ENCODE measurements at regions not wholly inside any gene's neighbourhood (a gene's known extent, or its start where the extent isn't known, plus 50 kb on each side); places are given as distances from the start of the nearest gene placed in this dataset. TPM values are rescaled to one million over a fixed set of nuclear protein-coding genes. Genes with fewer than 3 reads are reported as not detected.

DNA sequence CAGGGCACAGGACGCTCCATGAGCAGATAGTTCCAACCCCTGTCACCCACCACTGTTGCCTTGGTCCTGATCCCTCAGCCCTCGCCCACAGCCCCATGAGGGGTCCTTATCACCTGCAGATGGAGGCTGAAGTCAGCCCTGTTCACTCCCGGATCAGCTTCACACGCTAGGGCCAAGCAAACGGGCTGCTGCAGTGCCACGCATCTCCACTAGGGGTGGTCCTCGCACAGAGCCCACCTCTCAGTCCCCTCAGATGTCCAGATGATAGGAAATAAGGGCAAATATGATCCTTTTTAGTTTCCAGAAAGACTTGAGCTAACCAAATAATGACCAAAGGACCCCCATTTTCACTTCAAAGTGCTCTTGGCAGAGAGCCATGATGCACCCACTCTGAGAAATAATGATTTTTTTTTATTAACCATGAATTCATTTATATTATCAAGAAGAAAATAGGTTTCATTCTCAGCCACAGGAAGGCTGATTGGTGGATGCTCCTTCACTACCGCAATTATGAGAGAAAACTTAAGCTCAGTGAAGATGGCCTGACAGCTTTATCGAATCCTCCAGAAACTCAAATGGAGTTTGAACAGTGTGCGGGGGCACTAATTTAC, 71.9 kb upstream of the KLHL29 start:
- no peak for DNase-seq

DNA sequence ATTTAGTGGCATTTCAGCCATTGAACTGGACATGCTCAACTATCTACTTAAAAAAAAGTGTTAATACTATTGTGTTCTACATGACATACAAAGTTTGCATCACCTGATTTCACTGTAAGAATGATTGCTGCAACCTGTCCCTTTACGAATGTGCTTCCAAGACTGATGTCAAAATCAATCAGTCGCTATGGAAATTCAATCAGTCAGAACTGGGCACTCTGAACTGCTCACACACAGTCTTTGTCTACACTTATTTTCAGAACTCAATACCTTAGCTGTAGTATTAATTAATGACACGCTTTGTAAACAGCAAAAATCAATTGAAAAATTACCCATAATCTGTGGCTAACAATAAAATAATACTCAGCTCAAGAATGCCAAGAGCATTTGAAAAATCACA, 70.3 kb upstream of the KLHL29 start:
- DNase-seq, result no peak

DNA sequence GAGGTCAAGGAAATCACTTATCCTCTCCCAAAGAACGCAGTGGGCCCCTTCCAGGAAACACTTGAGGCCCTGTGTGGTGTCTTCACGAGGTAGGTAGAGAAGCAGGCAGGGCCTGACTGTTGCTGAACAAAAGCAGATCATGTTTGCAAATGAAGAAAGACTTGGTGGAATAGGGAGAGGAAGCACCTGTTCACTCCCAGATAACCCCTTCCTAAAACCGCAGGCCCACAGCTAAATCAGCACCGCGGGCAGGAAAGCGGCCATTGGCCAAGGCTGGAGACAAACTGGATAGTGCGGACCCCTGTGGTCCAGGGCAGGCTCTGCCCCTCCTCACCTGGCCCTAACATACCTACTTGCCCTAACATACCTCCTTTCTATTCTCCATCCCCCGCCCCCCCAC, 64.9 kb upstream of the KLHL29 start:
- DNase-seq, result no peak

DNA sequence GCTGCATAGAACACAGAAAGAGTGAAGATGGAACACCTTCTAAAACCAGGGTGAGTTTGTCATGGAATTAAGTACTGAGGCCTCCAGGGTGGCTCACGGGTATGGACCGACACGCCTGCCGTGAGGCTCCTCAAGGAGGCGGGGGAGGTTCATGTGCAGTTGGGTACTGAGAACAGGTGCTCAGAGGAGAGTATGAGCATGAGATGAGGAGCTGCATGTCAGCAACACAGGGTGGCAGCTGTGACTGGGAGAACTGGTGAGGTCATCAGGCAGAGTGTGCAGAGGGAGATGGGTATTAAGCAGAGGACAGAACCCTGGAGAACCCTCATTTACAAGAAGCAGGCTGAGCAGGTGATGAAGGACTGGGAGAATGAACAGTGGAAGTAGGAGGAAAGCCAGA, 63.2 kb upstream of the KLHL29 start:
- DNase-seq, result no peak

DNA sequence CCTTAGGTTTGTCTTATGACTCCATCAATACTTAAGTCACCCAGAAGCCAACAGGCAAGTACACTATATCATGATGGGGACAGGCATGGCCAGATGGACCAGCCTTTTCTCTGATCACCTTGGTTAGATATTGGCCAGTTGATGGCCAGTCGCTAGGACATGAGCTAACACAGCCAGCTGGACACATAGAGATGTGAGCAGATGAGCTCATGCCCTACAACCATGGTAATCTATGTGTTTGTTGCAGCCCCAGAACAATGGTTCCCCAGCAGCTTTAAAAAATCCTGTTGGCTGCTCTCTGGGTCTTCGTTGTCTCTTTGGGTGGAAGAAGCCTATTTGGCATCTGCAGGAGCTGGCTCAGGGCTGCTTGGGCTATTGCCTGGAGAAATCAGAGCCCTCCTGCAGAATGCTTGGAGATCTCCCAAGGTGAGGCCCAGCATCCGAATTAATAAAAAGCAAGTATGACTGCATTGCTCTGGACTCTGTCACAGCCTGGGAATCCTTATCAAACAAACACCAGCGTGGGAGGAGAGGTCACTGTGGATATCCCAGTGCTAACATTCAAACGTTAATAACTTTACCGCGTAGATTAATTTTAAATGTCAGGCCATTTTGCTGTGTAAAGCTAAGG, 62.3 kb upstream of the KLHL29 start:
- DNase-seq, result no peak

DNA sequence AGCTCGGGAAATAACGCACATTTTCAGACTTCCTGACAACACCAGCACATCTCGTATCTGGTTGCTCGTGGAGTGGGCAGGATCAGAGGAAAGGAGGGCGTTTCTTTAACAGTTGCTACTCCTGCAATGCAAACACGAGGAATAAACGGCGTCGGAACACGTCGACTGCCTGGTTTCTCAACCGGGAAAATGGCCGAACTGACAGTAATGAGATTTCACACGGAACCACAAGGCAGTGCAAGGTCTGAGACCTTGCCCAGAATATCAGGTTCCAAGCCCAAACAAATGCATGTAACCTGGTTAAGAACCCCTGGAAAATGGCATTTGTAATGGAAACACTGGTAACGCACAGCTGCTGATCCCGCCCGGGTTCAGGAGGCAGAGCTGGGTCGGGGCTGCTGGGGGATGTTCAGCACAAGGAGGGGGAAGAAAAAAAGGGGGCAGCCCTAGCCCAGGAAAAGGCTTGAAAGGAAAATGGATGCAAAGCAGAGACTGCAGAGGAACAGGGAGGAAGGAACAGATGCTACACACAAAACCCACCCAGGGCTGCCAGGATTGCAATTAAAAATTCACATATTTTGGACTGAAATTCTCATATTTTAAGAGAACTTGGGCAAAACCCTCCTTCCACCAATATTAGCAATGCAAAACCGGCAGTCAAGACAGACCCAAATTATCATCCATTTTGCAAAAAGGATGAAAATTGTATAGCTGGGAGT, 61.6 kb upstream of the KLHL29 start:
- DNase-seq, result no peak

DNA sequence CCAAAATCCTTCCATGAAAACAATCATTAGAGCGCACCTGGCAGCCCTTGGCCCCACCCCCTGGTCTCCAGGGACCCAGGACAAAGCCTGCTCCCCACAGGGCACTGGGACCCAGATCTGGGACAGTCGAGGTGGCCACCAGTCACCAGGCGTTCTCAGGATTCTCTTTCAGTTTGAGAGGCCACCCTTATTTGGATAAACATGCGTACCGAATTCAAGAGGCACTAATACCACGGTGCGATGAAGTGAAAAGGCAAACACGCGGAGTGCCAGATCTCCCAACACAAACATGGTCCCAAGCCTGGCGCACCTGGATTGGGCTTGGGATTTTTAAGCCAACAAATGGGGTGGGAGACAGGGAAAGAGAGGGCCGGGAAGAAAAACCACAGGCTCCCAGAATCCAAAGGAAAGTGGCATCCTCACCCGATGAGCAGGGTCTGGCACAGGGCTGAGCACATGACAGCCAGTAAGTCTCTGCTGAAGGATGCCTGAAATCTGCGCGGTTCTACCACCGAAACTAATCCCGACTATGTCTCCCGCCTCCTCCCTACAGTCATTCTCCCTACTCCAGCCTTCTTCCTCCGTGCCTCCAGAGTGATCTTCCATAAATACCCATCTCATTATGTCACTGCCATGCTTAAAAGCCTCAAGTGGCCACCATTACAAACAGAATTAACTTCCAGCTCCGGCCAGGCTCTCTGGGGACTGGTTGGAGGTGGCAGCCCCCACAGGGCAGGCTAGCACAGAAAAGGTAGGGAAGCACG, 60.9 kb upstream of the KLHL29 start:
- no peak for DNase-seq

DNA sequence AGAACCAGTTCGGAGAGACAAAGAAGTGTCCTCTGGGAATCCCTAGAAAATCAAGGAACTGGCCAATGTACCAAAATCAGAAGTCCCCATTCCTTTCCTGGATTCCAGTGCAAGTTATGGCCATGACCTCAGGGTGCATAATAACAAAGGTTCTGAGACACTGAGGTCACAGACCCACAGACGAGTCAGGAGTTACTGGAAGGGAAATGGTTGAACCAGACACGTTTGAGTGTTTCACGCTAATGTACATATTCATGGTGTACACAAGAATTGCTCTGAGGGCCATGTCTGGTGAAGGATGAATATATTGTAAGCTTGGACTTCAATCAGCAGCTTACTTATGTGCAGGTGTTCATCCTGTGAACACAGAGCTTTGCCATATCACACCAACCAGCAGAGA, 58.6 kb upstream of the KLHL29 start:
- no peak for DNase-seq

DNA sequence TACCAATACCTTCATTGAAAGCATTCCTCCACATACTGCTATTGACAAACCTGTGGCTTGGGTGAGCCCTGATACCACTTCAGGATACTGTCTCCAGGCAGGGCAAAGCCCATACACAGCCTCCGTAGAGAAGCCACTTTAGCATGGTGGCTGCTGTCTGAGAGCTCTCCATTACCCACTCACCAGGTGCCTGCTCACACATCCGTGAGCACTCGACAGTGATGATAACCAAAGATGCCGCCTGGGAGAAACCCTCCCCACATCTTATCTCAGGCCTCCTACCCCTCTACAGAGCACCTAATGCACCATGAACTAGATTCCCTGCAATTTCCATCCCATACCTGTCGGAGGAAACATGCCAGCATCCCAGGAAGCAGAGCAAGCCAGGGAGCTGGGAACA, 57.6 kb upstream of the KLHL29 start:
- no peak for DNase-seq

DNA sequence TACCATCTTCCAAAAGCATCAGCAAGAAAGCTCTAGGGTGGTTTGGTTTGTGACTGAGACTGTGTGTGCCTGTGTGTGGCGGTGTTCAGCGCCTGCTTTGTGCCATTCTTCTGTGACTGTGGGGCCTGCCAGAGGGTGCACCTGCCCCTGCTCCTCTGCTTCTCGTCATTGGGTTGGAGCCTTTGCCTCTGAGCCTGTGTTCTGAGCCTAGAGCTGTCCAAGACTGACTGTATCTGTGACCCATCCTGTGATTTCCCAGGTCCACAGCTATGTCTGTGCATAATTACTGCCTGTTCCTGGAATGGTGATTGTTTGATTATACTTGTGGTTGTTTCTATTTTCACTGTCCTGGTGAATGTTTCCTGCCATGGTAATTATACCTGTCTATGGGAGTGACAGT, 57.1 kb upstream of the KLHL29 start:
- no peak for DNase-seq

DNA sequence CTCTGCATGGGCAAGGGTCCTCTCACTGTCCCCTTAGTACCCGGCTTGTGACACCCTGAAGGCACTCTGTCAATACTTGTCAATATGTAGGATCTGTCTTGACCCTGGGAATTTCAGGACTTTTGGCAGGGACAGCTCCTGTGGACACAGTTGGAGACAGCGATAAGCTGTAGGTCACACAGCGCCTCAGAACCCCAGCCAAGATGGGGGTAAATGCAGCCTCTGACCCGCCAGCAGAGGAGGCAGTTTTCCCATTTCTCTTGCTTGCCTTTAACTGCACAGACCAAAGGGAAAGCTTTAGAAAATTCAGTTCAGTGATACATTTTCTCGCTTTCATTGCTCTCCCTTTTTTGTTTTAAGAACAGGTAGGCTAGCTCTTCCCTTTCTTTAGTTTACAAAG, 54.8 kb upstream of the KLHL29 start:
- DNase-seq, result no peak

Small RNAs in the stretch of these regions (small RNA-seq; reads per million reads assigned to genes)
- gene AC099799.1 (not detected), gene RN7SL117P (not detected), gene RNA5SP87 (not detected)
